Muscle layer of duodenum (tissue), 2 donors: ENCODE measurements at regions not wholly inside any gene's neighbourhood (a gene's known extent, or its start where the extent isn't known, plus 50 kb on each side); places are given as distances from the start of the nearest gene placed in this dataset.

Experiments used
- H3K27ac ChIP-seq: one replicate; pipeline ENCODE4 v1.7.0; 2013; ENCODE audit warnings: mild to moderate bottlenecking, low read length
- H3K27me3 ChIP-seq: one replicate; pipeline ENCODE4 v1.7.0; 2013; ENCODE audit warnings: low read depth, mild to moderate bottlenecking, control low read depth, low read length
- H3K36me3 ChIP-seq, 2 donors: one replicate each; pipeline ENCODE4 v1.7.0; 2013; ENCODE audit warnings: low read length in 2 of 2, control low read depth in 1 of 2, mild to moderate bottlenecking in 1 of 2; ENCODE audit not compliant: insufficient read depth in 2 of 2, control insufficient read depth in 1 of 2
- H3K4me1 ChIP-seq, 2 donors: one replicate each; pipeline ENCODE4 v1.7.0; 2013; ENCODE audit warnings: low read length in 2 of 2, mild to moderate bottlenecking in 2 of 2, control low read depth in 1 of 2, moderate library complexity in 1 of 2; ENCODE audit not compliant: insufficient read depth in 2 of 2, control insufficient read depth in 1 of 2
- H3K4me3 ChIP-seq, 2 donors: one replicate each; pipeline ENCODE4 v1.7.0; 2013; ENCODE audit warnings: low read length in 2 of 2, low read depth in 1 of 2, mild to moderate bottlenecking in 1 of 2
- H3K9me3 ChIP-seq, 2 donors: one replicate each; pipeline ENCODE4 v1.7.0; 2013; ENCODE audit warnings: low read length in 2 of 2, control low read depth in 1 of 2, mild to moderate bottlenecking in 1 of 2; ENCODE audit not compliant: control insufficient read depth in 1 of 2
- donor health status: healthy.

GRCh38 chr13:70188567-70188966 lies 80.3 kb upstream of the KLHL1 start:
- Histone ChIP-seq H3K27me3 (no peaks in the 10 kb centered on the region), H3K4me3 (no peak overlapping the region), H3K36me3 (no peaks in the 10 kb centered on the region), H3K27ac (no peak overlapping the region), H3K9me3 (no peaks in the 10 kb centered on the region), H3K4me1 (no peaks in the 10 kb centered on the region)

GRCh38 chr13:70183041-70183440 lies 74.8 kb upstream of the KLHL1 start:
- H3K27me3 ChIP-seq, result no peaks in the 10 kb centered on the region

More at GRCh38 chr13:70183041-70183440, 74.8 kb upstream of the KLHL1 start:
- Histone ChIP-seq H3K27ac (no peak overlapping the region), H3K4me3 (no peak overlapping the region), H3K4me1 (no peaks in the 10 kb centered on the region), H3K36me3 (no peaks in the 10 kb centered on the region), H3K9me3 (no peaks in the 10 kb centered on the region)
